Endothelial cell of umbilical vein (primary cell): ENCODE measurements at regions not wholly inside any gene's neighbourhood (a gene's known extent, or its start where the extent isn't known, plus 50 kb on each side); places are given as distances from the start of the nearest gene placed in this dataset.

Source experiments
- BruUV-seq: library from RNA; stranded (reverse); fragments of 400-500 nt; replicated peaks from 2 replicates; lab custom pipeline; 2021; lab: Mats Ljungman, UMichigan
- CTCF ChIA-PET: fragments of 300-600, 350-600 bp; sonication (Branson Sonifier 250); formaldehyde crosslinking; loops from one replicate; lab custom pipeline; 2021; ENCODE audit warnings: antibody characterized with exemption, inconsistent platforms; lab: Charles Lee
- POLR2A ChIA-PET: fragments of 300-600, 350-600 bp; sonication (Branson Sonifier 250); formaldehyde crosslinking; loops from one replicate; lab custom pipeline; 2021; ENCODE audit warnings: antibody characterized with exemption, inconsistent platforms; lab: Charles Lee
- DNase-seq: peaks from one replicate; pipeline ENCODE4 v3.0.0-alpha.2; 2011; ENCODE audit warnings: low read depth, low spot score
- FAIRE-seq: peaks from 2 replicates; lab custom pipeline; 2011; peaks lifted over from hg19 to GRCh38; lab: Jason Lieb, UNC
- H2AFZ ChIP-seq: 2 replicates; pipeline ENCODE4 v1.6.0; 2012; ENCODE audit warnings: low read depth, low read length, control low read depth, inconsistent platforms
- H3K27ac ChIP-seq: 2 replicates; pipeline ENCODE4 v1.5.1; 2011; ENCODE audit warnings: low read depth, mild to moderate bottlenecking, control low read depth, low read length, moderate library complexity; ENCODE audit not compliant: insufficient read depth
- H3K27me3 ChIP-seq, 2 experiments: 2 replicates each; pipeline versions ENCODE4 v1.6.0 to v1.6.1; 2011; ENCODE audit warnings: low read length in 2 of 2, mixed read lengths in 1 of 2; ENCODE audit not compliant: control insufficient read depth in 2 of 2, insufficient read depth in 2 of 2
- H3K36me3 ChIP-seq, 2 experiments: 2 replicates in 1 of 2; 3 replicates in 1 of 2; pipeline ENCODE4 v1.5.1; 2011; ENCODE audit warnings: low read length in 2 of 2, mild to moderate bottlenecking in 1 of 2, moderate library complexity in 1 of 2; ENCODE audit not compliant: control insufficient read depth in 2 of 2, insufficient read depth in 2 of 2; ENCODE audit errors: extremely low read depth in 1 of 2
- H3K4me1 ChIP-seq: 3 replicates; pipeline ENCODE4 v1.5.1; 2011; ENCODE audit warnings: mild to moderate bottlenecking, low read length; ENCODE audit not compliant: control insufficient read depth, insufficient read depth; ENCODE audit errors: extremely low read depth
- H3K4me2 ChIP-seq: 2 replicates; pipeline ENCODE4 v1.6.1; 2011; ENCODE audit warnings: low read length, control low read depth, mixed read lengths; ENCODE audit not compliant: insufficient read depth
- H3K4me3 ChIP-seq, 3 experiments: fragments of 200-600 bp in 1 of 3; sonication (generic), shearing (Covaris generic) in 1 of 3; replicated peaks in 1 of 3; 2 replicates each; pipeline ENCODE4 v1.5.1; 2011 to 2016; ENCODE audit warnings: control low read depth in 3 of 3, low read length in 3 of 3, mild to moderate bottlenecking in 2 of 3, inconsistent platforms in 1 of 3, low read depth in 1 of 3, moderate library complexity in 1 of 3; ENCODE audit not compliant: insufficient read depth in 1 of 3
- H3K79me2 ChIP-seq: 2 replicates; pipeline ENCODE4 v1.6.0; 2012; ENCODE audit warnings: low read length, inconsistent platforms; ENCODE audit not compliant: control insufficient read depth, insufficient read depth
- H3K9ac ChIP-seq: replicated peaks from 2 replicates; pipeline ENCODE3; 2011; ENCODE audit warnings: low read length, control low read depth; ENCODE audit not compliant: insufficient read depth; ENCODE audit errors: extremely low read depth
- H3K9me1 ChIP-seq: replicated peaks from 3 replicates; pipeline ENCODE4 v1.6.0; 2011; ENCODE audit warnings: mild to moderate bottlenecking, low read length; ENCODE audit not compliant: control insufficient read depth, insufficient read depth; ENCODE audit errors: extremely low read depth
- H3K9me3 ChIP-seq: replicated peaks from 2 replicates; pipeline ENCODE4 v1.5.1; 2012; ENCODE audit warnings: low read length, inconsistent platforms; ENCODE audit not compliant: control insufficient read depth, insufficient read depth
- H4K20me1 ChIP-seq: replicated peaks from 2 replicates; pipeline ENCODE3; 2011; ENCODE audit warnings: mild to moderate bottlenecking, low read length; ENCODE audit not compliant: control insufficient read depth, insufficient read depth; ENCODE audit errors: extremely low read depth
- CTCF ChIP-seq, 2 donors: IDR thresholded peaks; 1 replicate in 1 of 2; 2 replicates in 1 of 2; pipeline ENCODE4 v1.5.1; 2011; ENCODE audit warnings: low read length in 2 of 2, mild to moderate bottlenecking in 2 of 2, moderate library complexity in 2 of 2, control low read depth in 1 of 2, inconsistent platforms in 1 of 2, low read depth in 1 of 2; ENCODE audit not compliant: insufficient read depth in 1 of 2; ENCODE audit errors: extremely low read depth in 1 of 2
- EZH2 ChIP-seq: IDR thresholded peaks from 2 replicates; pipeline ENCODE4 v1.6.1; 2012; ENCODE audit warnings: borderline replicate concordance, low read depth, mild to moderate bottlenecking, moderate library complexity, low read length, inconsistent platforms; ENCODE audit not compliant: severe bottlenecking
- FOS ChIP-seq: IDR thresholded peaks from 2 replicates; pipeline ENCODE4 v1.6.1; 2011; ENCODE audit warnings: mild to moderate bottlenecking, low read length, moderate library complexity, borderline replicate concordance; ENCODE audit not compliant: insufficient read depth
- GATA2 ChIP-seq: IDR thresholded peaks from 2 replicates; pipeline ENCODE4 v1.7.0; 2011; ENCODE audit warnings: low read depth, mild to moderate bottlenecking, moderate library complexity, mixed read lengths, low read length; ENCODE audit not compliant: insufficient read length, insufficient read depth
- JUN ChIP-seq: IDR thresholded peaks from 2 replicates; pipeline ENCODE4 v1.6.1; 2011; ENCODE audit warnings: borderline replicate concordance, low read depth; ENCODE audit not compliant: insufficient read length, insufficient read depth
- MAX ChIP-seq: IDR thresholded peaks from 2 replicates; pipeline ENCODE4 v1.6.1; 2011; ENCODE audit not compliant: insufficient read depth, insufficient read length
- MYC ChIP-seq: IDR thresholded peaks from one replicate; pipeline ENCODE4 v1.6.1; 2011; ENCODE audit warnings: mild to moderate bottlenecking, low read depth, low read length
- POLR2A ChIP-seq: IDR thresholded peaks from 2 replicates; pipeline ENCODE4 v1.6.1; 2012; ENCODE audit warnings: low read depth, mild to moderate bottlenecking, control low read depth, low read length
- POLR2AphosphoS5 ChIP-seq: IDR thresholded peaks from 2 replicates; pipeline ENCODE4 v1.6.1; 2012; ENCODE audit warnings: low read depth, mild to moderate bottlenecking, control low read depth, low read length, moderate library complexity; ENCODE audit not compliant: insufficient read depth
- dilution Hi-C: fragments of 300-500 bp; cut with MboI; formaldehyde crosslinking; loops from one replicate; pipeline ENCODE4 v1.15.0; 2019; ENCODE audit warnings: low sequenced_read_pairs; ENCODE audit not compliant: extremely low pct_ligation_motif_present
- intact Hi-C: fragments of 100-400 bp; cut with micrococcal nuclease; formaldehyde crosslinking; loops from one replicate; pipeline ENCODE4 v1.10.0; 2022

GRCh38 chr18:28407681-28408080, 230.8 kb upstream of the CDH2 start:
- H3K27ac ChIP-seq: no peak overlapping the region
- H3K4me2 ChIP-seq: no peak overlapping the region
- no peak for DNase-seq
- ChIA-PET POLR2A (no interaction called here), CTCF (no interaction called here)
- dilution Hi-C loops: no loop called here
- H3K4me1 ChIP-seq: no peaks in the 10 kb centered on the region
- BruUV-seq: no TSS peak
- FAIRE-seq: no peak
- intact Hi-C loops: no loop called here
- no peak overlapping the region for H3K4me3 ChIP-seq
- no peaks in the 10 kb centered on the region for H3K79me2 ChIP-seq
- no peaks in the 10 kb centered on the region for H4K20me1 ChIP-seq
- no peaks in the 10 kb centered on the region for H3K36me3 ChIP-seq
- H3K27me3 ChIP-seq: no peaks in the 10 kb centered on the region
- H2AFZ ChIP-seq: no peak overlapping the region
- no peak overlapping the region for H3K9ac ChIP-seq
- H3K9me3 ChIP-seq: no peaks in the 10 kb centered on the region
- no peak for TF ChIP-seq JUN
- TF ChIP-seq FOS: no peak
- TF ChIP-seq MYC: no peak
- TF ChIP-seq POLR2AphosphoS5: no peak
- no peak for TF ChIP-seq POLR2A
- no peak for TF ChIP-seq GATA2
- no peak for TF ChIP-seq EZH2
- no peaks in the 10 kb centered on the region for H3K9me1 ChIP-seq

GRCh38 chr18:28406533-28406932, 229.6 kb upstream of the CDH2 start:
- dilution Hi-C loops: no loop called here
- Histone ChIP-seq H3K36me3 (no peaks in the 10 kb centered on the region), H2AFZ (no peak overlapping the region), H3K4me2 (no peak overlapping the region), H3K27me3 (no peaks in the 10 kb centered on the region), H3K79me2 (no peaks in the 10 kb centered on the region), H3K9ac (no peak overlapping the region), H3K9me3 (no peaks in the 10 kb centered on the region), H3K4me1 (no peaks in the 10 kb centered on the region), H3K4me3 (no peak overlapping the region), H3K9me1 (no peaks in the 10 kb centered on the region), H3K27ac (no peak overlapping the region), H4K20me1 (no peaks in the 10 kb centered on the region)
- no TSS peak for BruUV-seq
- FAIRE-seq: no peak
- ChIA-PET POLR2A (no interaction called here), CTCF (no interaction called here)
- no peak for DNase-seq
- no peak for TF ChIP-seq GATA2
- TF ChIP-seq POLR2AphosphoS5: no peak
- TF ChIP-seq EZH2: no peak
- TF ChIP-seq POLR2A: no peak
- no peak for TF ChIP-seq CTCF (IDR thresholded peaks at IDR 0.05; ENCODE audit: extremely low read depth in 1 of 2, insufficient read depth in 1 of 2, low read depth in 1 of 2, low read length in 2 of 2)
- TF ChIP-seq JUN: no peak
- TF ChIP-seq MYC: no peak
- no peak for TF ChIP-seq FOS
- no peak for TF ChIP-seq MAX
- intact Hi-C loops: no loop called here
